HL-60 (cell line): ENCODE measurements at regions not wholly inside any gene's neighbourhood (a gene's known extent, or its start where the extent isn't known, plus 50 kb on each side); places are given as distances from the start of the nearest gene placed in this dataset.

Experiments
- DNase-seq, 2 experiments: peaks; one replicate each; pipeline ENCODE4 v3.0.0-alpha.2; 2010 to 2020; ENCODE audit warnings: low read depth in 1 of 2, low spot score in 1 of 2
- H3K27ac ChIP-seq: fragments of 250-450 bp; sonication (Bioruptor Pico); replicated peaks from 2 replicates; pipeline ENCODE4 v1.5.1; 2020; ENCODE audit warnings: mild to moderate bottlenecking, moderate library complexity
- H3K27me3 ChIP-seq: fragments of 250-450 bp; sonication (Bioruptor Pico); 2 replicates; pipeline ENCODE4 v1.5.1; 2021; ENCODE audit warnings: mild to moderate bottlenecking, moderate library complexity; ENCODE audit not compliant: insufficient read depth, poor library complexity, severe bottlenecking
- H3K4me3 ChIP-seq: replicated peaks from 2 replicates; pipeline ENCODE4 v1.5.1; 2011; ENCODE audit warnings: mild to moderate bottlenecking, control low read depth, low read length; ENCODE audit not compliant: insufficient read depth
- GABPA ChIP-seq: IDR thresholded peaks from 2 replicates; pipeline ENCODE4 v1.6.1; 2012; ENCODE audit warnings: low read depth
- POLR2AphosphoS5 ChIP-seq: IDR thresholded peaks from 2 replicates; pipeline ENCODE4 v1.6.1; 2012; ENCODE audit warnings: low read depth
- SPI1 ChIP-seq: IDR thresholded peaks from 2 replicates; pipeline ENCODE4 v1.6.1; 2012; ENCODE audit warnings: low read depth, mild to moderate bottlenecking, borderline replicate concordance
- TF ChIP-seq, protein P1 (sequence below): IDR thresholded peaks from 2 replicates; pipeline ENCODE4 v1.6.1; 2012; ENCODE audit warnings: low read depth; ENCODE audit not compliant: insufficient replicate concordance
- TF ChIP-seq, protein P2 (sequence below): IDR thresholded peaks from one replicate; pipeline ENCODE4 v1.5.1; 2011; ENCODE audit warnings: low read length, control low read depth, inconsistent platforms; ENCODE audit not compliant: insufficient read depth

DNA sequence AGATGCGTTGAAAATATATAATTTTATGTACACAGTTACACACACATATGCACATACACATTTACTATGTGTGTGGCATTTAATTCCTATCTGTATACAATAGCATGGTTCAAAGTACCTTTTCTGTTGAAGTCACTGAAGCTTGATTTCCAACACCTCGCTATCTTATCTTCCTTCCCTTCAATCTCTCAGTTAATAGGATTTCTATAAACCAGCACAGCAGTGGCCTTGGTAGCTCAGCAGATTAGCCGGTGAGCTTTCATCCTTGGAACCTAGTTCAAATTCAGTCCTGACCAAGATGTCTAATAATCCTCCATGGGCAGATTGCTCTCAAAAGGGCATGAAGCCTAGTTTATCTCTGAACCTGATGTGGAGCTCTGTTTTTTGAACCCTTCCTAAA is 2389.5 kb downstream of the MAT2B start:
- TF ChIP-seq POLR2AphosphoS5: no peak
- DNase-seq: no peak

DNA sequence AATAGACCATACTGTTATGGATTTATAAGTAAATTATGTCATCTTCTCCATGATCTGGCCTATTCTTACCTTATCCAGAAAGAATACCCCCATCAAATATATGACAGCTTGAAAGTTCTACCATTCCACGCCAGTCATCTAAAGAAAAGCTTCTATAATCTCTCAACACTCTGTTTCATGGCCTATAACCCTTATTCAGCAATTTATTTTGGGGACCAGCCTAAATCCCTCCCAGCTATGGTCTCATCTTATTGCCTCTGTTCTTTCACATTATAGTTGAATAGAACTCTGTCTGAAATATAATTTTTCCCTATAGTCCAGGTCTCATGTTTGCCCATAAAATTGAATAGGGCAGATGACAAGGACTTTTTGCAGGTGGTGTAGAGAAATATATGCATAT is 2387.6 kb upstream of the WWC1 start:
- no peak for DNase-seq
- TF ChIP-seq POLR2AphosphoS5 (no peak), SPI1 (no peak), GABPA (no peak)
- TF ChIP-seq, protein P1, sequence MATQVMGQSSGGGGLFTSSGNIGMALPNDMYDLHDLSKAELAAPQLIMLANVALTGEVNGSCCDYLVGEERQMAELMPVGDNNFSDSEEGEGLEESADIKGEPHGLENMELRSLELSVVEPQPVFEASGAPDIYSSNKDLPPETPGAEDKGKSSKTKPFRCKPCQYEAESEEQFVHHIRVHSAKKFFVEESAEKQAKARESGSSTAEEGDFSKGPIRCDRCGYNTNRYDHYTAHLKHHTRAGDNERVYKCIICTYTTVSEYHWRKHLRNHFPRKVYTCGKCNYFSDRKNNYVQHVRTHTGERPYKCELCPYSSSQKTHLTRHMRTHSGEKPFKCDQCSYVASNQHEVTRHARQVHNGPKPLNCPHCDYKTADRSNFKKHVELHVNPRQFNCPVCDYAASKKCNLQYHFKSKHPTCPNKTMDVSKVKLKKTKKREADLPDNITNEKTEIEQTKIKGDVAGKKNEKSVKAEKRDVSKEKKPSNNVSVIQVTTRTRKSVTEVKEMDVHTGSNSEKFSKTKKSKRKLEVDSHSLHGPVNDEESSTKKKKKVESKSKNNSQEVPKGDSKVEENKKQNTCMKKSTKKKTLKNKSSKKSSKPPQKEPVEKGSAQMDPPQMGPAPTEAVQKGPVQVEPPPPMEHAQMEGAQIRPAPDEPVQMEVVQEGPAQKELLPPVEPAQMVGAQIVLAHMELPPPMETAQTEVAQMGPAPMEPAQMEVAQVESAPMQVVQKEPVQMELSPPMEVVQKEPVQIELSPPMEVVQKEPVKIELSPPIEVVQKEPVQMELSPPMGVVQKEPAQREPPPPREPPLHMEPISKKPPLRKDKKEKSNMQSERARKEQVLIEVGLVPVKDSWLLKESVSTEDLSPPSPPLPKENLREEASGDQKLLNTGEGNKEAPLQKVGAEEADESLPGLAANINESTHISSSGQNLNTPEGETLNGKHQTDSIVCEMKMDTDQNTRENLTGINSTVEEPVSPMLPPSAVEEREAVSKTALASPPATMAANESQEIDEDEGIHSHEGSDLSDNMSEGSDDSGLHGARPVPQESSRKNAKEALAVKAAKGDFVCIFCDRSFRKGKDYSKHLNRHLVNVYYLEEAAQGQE: no peak
- TF ChIP-seq, protein P2, sequence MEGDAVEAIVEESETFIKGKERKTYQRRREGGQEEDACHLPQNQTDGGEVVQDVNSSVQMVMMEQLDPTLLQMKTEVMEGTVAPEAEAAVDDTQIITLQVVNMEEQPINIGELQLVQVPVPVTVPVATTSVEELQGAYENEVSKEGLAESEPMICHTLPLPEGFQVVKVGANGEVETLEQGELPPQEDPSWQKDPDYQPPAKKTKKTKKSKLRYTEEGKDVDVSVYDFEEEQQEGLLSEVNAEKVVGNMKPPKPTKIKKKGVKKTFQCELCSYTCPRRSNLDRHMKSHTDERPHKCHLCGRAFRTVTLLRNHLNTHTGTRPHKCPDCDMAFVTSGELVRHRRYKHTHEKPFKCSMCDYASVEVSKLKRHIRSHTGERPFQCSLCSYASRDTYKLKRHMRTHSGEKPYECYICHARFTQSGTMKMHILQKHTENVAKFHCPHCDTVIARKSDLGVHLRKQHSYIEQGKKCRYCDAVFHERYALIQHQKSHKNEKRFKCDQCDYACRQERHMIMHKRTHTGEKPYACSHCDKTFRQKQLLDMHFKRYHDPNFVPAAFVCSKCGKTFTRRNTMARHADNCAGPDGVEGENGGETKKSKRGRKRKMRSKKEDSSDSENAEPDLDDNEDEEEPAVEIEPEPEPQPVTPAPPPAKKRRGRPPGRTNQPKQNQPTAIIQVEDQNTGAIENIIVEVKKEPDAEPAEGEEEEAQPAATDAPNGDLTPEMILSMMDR: no peak
- Histone ChIP-seq H3K27ac (no peak overlapping the region), H3K4me3 (no peak overlapping the region), H3K27me3 (no peaks in the 10 kb centered on the region)

More for the DNA sequence above, 2389.5 kb downstream of the MAT2B start:
- Histone ChIP-seq H3K4me3 (no peak overlapping the region), H3K27me3 (no peaks in the 10 kb centered on the region), H3K27ac (no peak overlapping the region)

DNA sequence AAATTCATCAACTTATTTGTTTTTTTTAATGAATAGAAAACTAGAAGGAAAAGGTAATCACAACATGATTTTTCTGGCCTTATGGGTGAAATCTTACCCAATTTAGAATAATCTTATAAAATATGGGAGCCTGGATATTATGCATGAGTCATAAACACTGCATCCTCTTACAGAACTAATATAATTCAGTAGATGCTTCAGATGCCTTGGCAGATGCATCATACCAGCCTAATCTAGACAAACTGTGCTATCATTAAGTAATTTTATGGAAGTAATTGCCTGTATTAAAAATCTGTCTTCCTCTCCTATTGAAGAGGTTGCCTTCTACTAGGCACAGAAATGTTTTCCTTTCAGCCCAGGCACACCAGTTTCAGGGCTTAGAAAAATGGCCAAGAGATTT is 2384.6 kb upstream of the WWC1 start:
- TF ChIP-seq, protein P2: no peak
- TF ChIP-seq GABPA (no peak), POLR2AphosphoS5 (no peak), SPI1 (no peak)
- TF ChIP-seq, protein P1: no peak
- DNase-seq: no peak
- Histone ChIP-seq H3K27ac (no peak overlapping the region), H3K27me3 (no peaks in the 10 kb centered on the region), H3K4me3 (no peak overlapping the region)

DNA sequence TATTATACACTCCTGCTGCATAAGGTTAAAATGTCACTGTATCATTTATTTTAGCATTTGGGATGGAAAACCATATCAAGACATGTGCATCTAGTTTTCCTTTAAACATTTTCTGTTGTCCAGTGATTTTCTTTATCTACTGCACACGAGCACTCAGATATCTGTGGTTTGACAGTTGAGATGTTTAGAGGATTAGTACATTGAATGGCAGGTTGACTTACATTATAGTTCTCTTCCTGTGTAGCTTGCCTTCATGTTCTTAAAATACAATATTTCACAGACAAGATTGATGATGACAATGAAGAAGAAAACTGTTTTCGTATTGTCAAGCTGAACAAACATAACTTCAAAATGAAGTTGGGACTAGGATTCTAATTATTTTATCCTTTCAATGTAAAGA is 2378.4 kb upstream of the WWC1 start:
- DNase-seq: no peak
- H3K27ac ChIP-seq: no peak overlapping the region
- no peaks in the 10 kb centered on the region for H3K27me3 ChIP-seq
- no peak overlapping the region for H3K4me3 ChIP-seq
- TF ChIP-seq GABPA (no peak), POLR2AphosphoS5 (no peak), SPI1 (no peak)
- TF ChIP-seq, protein P1: no peak
- TF ChIP-seq, protein P2: no peak
